Endodermal cell (in vitro differentiated cells): ENCODE measurements at regions not wholly inside any gene's neighbourhood (a gene's known extent, or its start where the extent isn't known, plus 50 kb on each side); places are given as distances from the start of the nearest gene placed in this dataset.

ENCODE experiments used
- DNase-seq: peaks from one replicate; pipeline ENCODE4 v3.0.0-alpha.2; 2017
- H3K27ac ChIP-seq: 2 replicates; pipeline ENCODE4 v1.5.1; 2013; ENCODE audit warnings: mild to moderate bottlenecking, low read depth, low read length, moderate library complexity
- H3K27me3 ChIP-seq: 2 replicates; pipeline ENCODE4 v1.6.1; 2013; ENCODE audit warnings: mild to moderate bottlenecking, low read length, moderate library complexity; ENCODE audit not compliant: insufficient read depth, control insufficient read depth, poor library complexity, severe bottlenecking
- H3K36me3 ChIP-seq: 2 replicates; pipeline ENCODE4 v1.7.0; 2013; ENCODE audit warnings: mild to moderate bottlenecking, low read length, moderate library complexity; ENCODE audit not compliant: control insufficient read depth, insufficient read depth
- H3K4me1 ChIP-seq: one replicate; pipeline ENCODE4 v1.7.0; 2013; ENCODE audit warnings: low read length; ENCODE audit not compliant: control insufficient read depth, insufficient read depth
- H3K4me3 ChIP-seq: 2 replicates; pipeline ENCODE4 v1.5.1; 2013; ENCODE audit warnings: mild to moderate bottlenecking, low read length, moderate library complexity
- H3K9ac ChIP-seq: 2 replicates; pipeline ENCODE4 v1.6.1; 2013; ENCODE audit warnings: mild to moderate bottlenecking, low read length, moderate library complexity; ENCODE audit not compliant: poor library complexity, severe bottlenecking; ENCODE audit errors: extremely low read depth
- H3K9me3 ChIP-seq: 2 replicates; pipeline ENCODE4 v1.6.1; 2013; ENCODE audit warnings: mild to moderate bottlenecking, low read length, moderate library complexity; ENCODE audit not compliant: control insufficient read depth
- H3K27ac Mint-ChIP-seq: 2 replicates; pipeline ENCODE4 v1.8.0; 2020; ENCODE audit warnings: mixed read lengths
- H3K27me3 Mint-ChIP-seq: 2 replicates; pipeline ENCODE4 v1.8.0; 2021; ENCODE audit warnings: mild to moderate bottlenecking, mixed read lengths; ENCODE audit not compliant: insufficient read depth
- H3K36me3 Mint-ChIP-seq: 2 replicates; pipeline ENCODE4 v1.8.0; 2020; ENCODE audit warnings: low read depth, mixed read lengths
- H3K4me1 Mint-ChIP-seq: 2 replicates; pipeline ENCODE4 v1.8.0; 2020; ENCODE audit warnings: mixed read lengths
- H3K4me3 Mint-ChIP-seq: 2 replicates; pipeline ENCODE4 v1.8.0; 2020; ENCODE audit warnings: mild to moderate bottlenecking, moderate library complexity, mixed read lengths
- H3K9me3 Mint-ChIP-seq: 2 replicates; pipeline ENCODE4 v1.8.0; 2020; ENCODE audit warnings: mild to moderate bottlenecking, mixed read lengths
- CTCF ChIP-seq: fragments of 200-600 bp; sonication (generic); conservative IDR thresholded peaks from 2 replicates; pipeline ENCODE4 v1.5.0; 2021; ENCODE audit warnings: antibody characterized with exemption, mild to moderate bottlenecking
- whole genome bisulfite sequencing, 2 experiments: methylation state at CpG; one replicate each; pipeline versions ENCODE4 v1.1.5 to v1.1.7; 2013; ENCODE audit warnings: missing lambda C conversion rate in 2 of 2, mixed read lengths in 1 of 2; ENCODE audit not compliant: insufficient coverage in 1 of 2, insufficient read length in 1 of 2; 5-methylcytosine and 5-hydroxymethylcytosine counted together

GRCh38 chr22:44625421-44625760 lies 76.6 kb upstream of the PRR5 start:
- H3K4me1 ChIP-seq = peaks cover 4% of the 10 kb centered on the region
- H3K27me3 ChIP-seq = peaks cover 3% of the 10 kb centered on the region
- Mint-ChIP-seq H3K27ac (no peak overlapping the region), H3K4me1 (peaks cover 6% of the 10 kb centered on the region), H3K4me3 (no peak overlapping the region), H3K27me3 (peaks cover 65% of the 10 kb centered on the region), H3K36me3 (no peaks in the 10 kb centered on the region), H3K9me3 (no peaks in the 10 kb centered on the region)
- WGBS, 2 experiments = 69 to 87% methylated on average over 4 to 7 of the region's 7 CpGs
- H3K27ac ChIP-seq = no peak overlapping the region
- no peak overlapping the region for H3K9ac ChIP-seq
- peak; percentile 38 for DNase-seq
- TF ChIP-seq CTCF = no peak
- H3K36me3 ChIP-seq = no peaks in the 10 kb centered on the region
- H3K4me3 ChIP-seq = no peak overlapping the region
- H3K9me3 ChIP-seq = no peaks in the 10 kb centered on the region

- Histone ChIP-seq H3K27ac (no peak overlapping the region), H3K4me1 (peaks cover 4% of the 10 kb centered on the region), H3K9ac (no peak overlapping the region), H3K27me3 (peaks cover 3% of the 10 kb centered on the region), H3K4me3 (no peak overlapping the region), H3K9me3 (no peaks in the 10 kb centered on the region), H3K36me3 (no peaks in the 10 kb centered on the region)
- H3K9me3 Mint-ChIP-seq = no peaks in the 10 kb centered on the region
- no peak overlapping the region for H3K4me3 Mint-ChIP-seq
- no peak overlapping the region for H3K27ac Mint-ChIP-seq
- peaks cover 60% of the 10 kb centered on the region for H3K27me3 Mint-ChIP-seq
- no peak for TF ChIP-seq CTCF
- peak; percentile 40 for DNase-seq
- peaks cover 6% of the 10 kb centered on the region for H3K4me1 Mint-ChIP-seq
- WGBS, 2 experiments = 87 to 91% methylated on average over 23 to 27 of the region's 27 CpGs
- no peaks in the 10 kb centered on the region for H3K36me3 Mint-ChIP-seq
Measured at GRCh38 chr22:44624689-44625420, 77.1 kb upstream of the PRR5 start.

GRCh38 chr22:44623771-44624510 lies 78.1 kb upstream of the PRR5 start:
- H3K4me1 ChIP-seq = peaks cover 4% of the 10 kb centered on the region
- TF ChIP-seq CTCF = peak; percentile 73
- H3K9me3 ChIP-seq = no peaks in the 10 kb centered on the region
- Mint-ChIP-seq H3K4me1 (peaks cover 6% of the 10 kb centered on the region), H3K4me3 (no peak overlapping the region), H3K36me3 (no peaks in the 10 kb centered on the region), H3K9me3 (no peaks in the 10 kb centered on the region), H3K27ac (no peak overlapping the region), H3K27me3 (peaks cover 51% of the 10 kb centered on the region)
- H3K27ac ChIP-seq = no peak overlapping the region
- DNase-seq = peak; percentile 79
- no peak overlapping the region for H3K4me3 ChIP-seq
- 61 to 73% methylated on average over 8 to 24 of the region's 24 CpGs for WGBS, 2 experiments
- no peaks in the 10 kb centered on the region for H3K27me3 ChIP-seq
- no peak overlapping the region for H3K9ac ChIP-seq
- no peaks in the 10 kb centered on the region for H3K36me3 ChIP-seq
